ENCODE measurements at regions not wholly inside any gene's neighbourhood (a gene's known extent, or its start where the extent isn't known, plus 50 kb on each side); places are given as distances from the start of the nearest gene placed in this dataset.

DNA sequence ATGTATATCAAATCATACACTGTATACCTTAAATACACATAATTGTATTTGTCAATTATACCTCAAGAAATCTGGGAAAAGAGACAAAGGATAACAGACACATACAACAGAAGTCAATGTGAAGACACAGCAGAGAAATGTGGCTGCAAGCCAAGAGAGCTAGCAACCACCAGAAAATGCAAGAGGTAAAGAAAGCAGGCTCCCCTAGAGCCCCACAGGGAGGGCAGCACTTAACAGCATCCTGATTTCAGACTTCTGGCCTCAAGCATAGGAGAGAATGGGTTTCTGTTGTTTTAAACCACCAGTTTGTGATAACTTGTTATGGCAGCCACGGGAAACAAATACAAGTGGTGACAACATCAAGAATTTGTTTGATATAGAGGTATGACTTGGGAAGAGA lies 1197.2 kb downstream of the SORCS1 start:
- TF ChIP-seq POLR2AphosphoS5 (IDR thresholded peaks at IDR 0.05): no peak
- TF ChIP-seq, protein P1, sequence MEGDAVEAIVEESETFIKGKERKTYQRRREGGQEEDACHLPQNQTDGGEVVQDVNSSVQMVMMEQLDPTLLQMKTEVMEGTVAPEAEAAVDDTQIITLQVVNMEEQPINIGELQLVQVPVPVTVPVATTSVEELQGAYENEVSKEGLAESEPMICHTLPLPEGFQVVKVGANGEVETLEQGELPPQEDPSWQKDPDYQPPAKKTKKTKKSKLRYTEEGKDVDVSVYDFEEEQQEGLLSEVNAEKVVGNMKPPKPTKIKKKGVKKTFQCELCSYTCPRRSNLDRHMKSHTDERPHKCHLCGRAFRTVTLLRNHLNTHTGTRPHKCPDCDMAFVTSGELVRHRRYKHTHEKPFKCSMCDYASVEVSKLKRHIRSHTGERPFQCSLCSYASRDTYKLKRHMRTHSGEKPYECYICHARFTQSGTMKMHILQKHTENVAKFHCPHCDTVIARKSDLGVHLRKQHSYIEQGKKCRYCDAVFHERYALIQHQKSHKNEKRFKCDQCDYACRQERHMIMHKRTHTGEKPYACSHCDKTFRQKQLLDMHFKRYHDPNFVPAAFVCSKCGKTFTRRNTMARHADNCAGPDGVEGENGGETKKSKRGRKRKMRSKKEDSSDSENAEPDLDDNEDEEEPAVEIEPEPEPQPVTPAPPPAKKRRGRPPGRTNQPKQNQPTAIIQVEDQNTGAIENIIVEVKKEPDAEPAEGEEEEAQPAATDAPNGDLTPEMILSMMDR (IDR thresholded peaks at IDR 0.05 in 8 of 11, conservative IDR thresholded peaks at IDR 0.05 in 3 of 11): no peak

All from spleen (tissue), 7 donors.